HCT116 (cell line): ENCODE measurements at regions not wholly inside any gene's neighbourhood (a gene's known extent, or its start where the extent isn't known, plus 50 kb on each side); places are given as distances from the start of the nearest gene placed in this dataset.

Experiments used
- ATAC-seq: fragments of 200-7000 bp; cut with Tn5 transposase; 2 replicates; pipeline ENCODE4 v1.9.1; 2020; ENCODE audit warnings: mild to moderate bottlenecking, moderate library complexity
- BruUV-seq: library from RNA; stranded (reverse); fragments of 400-500 nt; replicated peaks from 2 replicates; lab custom pipeline; 2021; lab: Mats Ljungman, UMichigan
- CTCF ChIA-PET: fragments of 300-600 bp; sonication (Branson Sonifier 250); formaldehyde crosslinking; loops from one replicate; lab custom pipeline; 2021; ENCODE audit warnings: antibody characterized with exemption; lab: Charles Lee
- POLR2A ChIA-PET: fragments of 300-600, 350-600 bp; sonication (Branson Sonifier 250); formaldehyde crosslinking; loops from one replicate; lab custom pipeline; 2021; ENCODE audit warnings: antibody characterized with exemption; lab: Charles Lee
- RAD21 ChIA-PET, 2 experiments: fragments of 300-600 bp; sonication (Branson Sonifier 250); formaldehyde crosslinking; loops; one replicate each; lab custom pipeline; 2023; ENCODE audit warnings: low total read pairs in 2 of 2; ENCODE audit not compliant: uncharacterized antibody in 2 of 2, unreplicated experiment in 2 of 2, low non-redundant PET in 1 of 2; lab: Charles Lee
- DNase-seq: peaks from one replicate; pipeline ENCODE4 v3.0.0-alpha.2; 2010; ENCODE audit warnings: low read depth, low spot score
- H2AFZ ChIP-seq: fragments of 200-600 bp; shearing (Covaris generic), sonication (generic); 2 replicates; pipeline ENCODE4 v1.6.1; 2017; ENCODE audit warnings: low read depth, mixed run types, mixed read lengths, antibody characterized with exemption, low read length; ENCODE audit not compliant: poor library complexity, severe bottlenecking
- H3K27ac ChIP-seq: 2 replicates; pipeline ENCODE4 v1.5.1; 2012; ENCODE audit warnings: low read depth, low read length
- H3K27me3 ChIP-seq: fragments of 200-600 bp; sonication (generic); 2 replicates; pipeline ENCODE4 v1.6.1; 2016; ENCODE audit warnings: mixed run types, low read length, mixed read lengths; ENCODE audit not compliant: insufficient read depth
- H3K36me3 ChIP-seq, 2 experiments: fragments of 200-500 bp in 1 of 2; fragments of 200-600 bp in 1 of 2; sonication (Bioruptor generic) in 1 of 2; sonication (generic) in 1 of 2; 2 replicates each; pipeline versions ENCODE4 v1.5.1 to v1.6.1; 2014 to 2016; ENCODE audit warnings: low read length in 2 of 2, inconsistent platforms in 1 of 2, mixed read lengths in 1 of 2, mixed run types in 1 of 2; ENCODE audit not compliant: insufficient read depth in 2 of 2, control insufficient read depth in 1 of 2
- H3K4me1 ChIP-seq, 2 experiments: fragments of 200-600 bp in 1 of 2; sonication (generic) in 1 of 2; 2 replicates each; pipeline versions ENCODE4 v1.5.1 to v1.6.1; 2012 to 2017; ENCODE audit warnings: low read length in 2 of 2, inconsistent platforms in 1 of 2, mild to moderate bottlenecking in 1 of 2, mixed read lengths in 1 of 2, mixed run types in 1 of 2, moderate library complexity in 1 of 2; ENCODE audit not compliant: insufficient read depth in 2 of 2, control insufficient read depth in 1 of 2
- H3K4me2 ChIP-seq: fragments of 200-600 bp; sonication (generic); 2 replicates; pipeline ENCODE4 v1.6.1; 2017; ENCODE audit warnings: mixed run types, low read length, mixed read lengths
- H3K4me3 ChIP-seq, 2 experiments: fragments of 200-600 bp in 1 of 2; sonication (generic) in 1 of 2; replicated peaks in 1 of 2; 2 replicates each; pipeline ENCODE4 v1.5.1; 2011 to 2016; ENCODE audit warnings: low read length in 2 of 2, control low read depth in 1 of 2, low read depth in 1 of 2, mild to moderate bottlenecking in 1 of 2, mixed read lengths in 1 of 2, mixed run types in 1 of 2
- H3K79me2 ChIP-seq: fragments of 200-600 bp; sonication (generic); 2 replicates; pipeline ENCODE4 v1.6.1; 2017; ENCODE audit warnings: mild to moderate bottlenecking, mixed run types, low read length, moderate library complexity, mixed read lengths; ENCODE audit not compliant: insufficient read depth
- H3K9ac ChIP-seq: fragments of 200-600 bp; sonication (generic); 2 replicates; pipeline ENCODE4 v1.6.1; 2016; ENCODE audit warnings: low read length, mixed read lengths
- H3K9me2 ChIP-seq: fragments of 200-600 bp; sonication (generic), shearing (Covaris generic); 2 replicates; pipeline ENCODE4 v1.6.1; 2017; ENCODE audit warnings: mixed run types, mild to moderate bottlenecking, moderate library complexity; ENCODE audit not compliant: insufficient read depth
- H3K9me3 ChIP-seq, 2 experiments: fragments of 200-500 bp in 1 of 2; fragments of 200-600 bp in 1 of 2; sonication (Bioruptor generic) in 1 of 2; sonication (generic) in 1 of 2; 2 replicates each; pipeline ENCODE4 v1.6.1; 2014 to 2017; ENCODE audit warnings: low read length in 2 of 2, mixed read lengths in 2 of 2, inconsistent platforms in 1 of 2, low read depth in 1 of 2, mild to moderate bottlenecking in 1 of 2, mixed run types in 1 of 2, moderate library complexity in 1 of 2; ENCODE audit not compliant: control insufficient read depth in 1 of 2, insufficient read depth in 1 of 2
- H4K20me1 ChIP-seq: fragments of 200-600 bp; sonication (generic), shearing (Covaris generic); 2 replicates; pipeline ENCODE4 v1.6.1; 2017; ENCODE audit warnings: mixed run types, mild to moderate bottlenecking, moderate library complexity; ENCODE audit not compliant: insufficient read depth
- CBX3 ChIP-seq: IDR thresholded peaks from 2 replicates; pipeline ENCODE4 v1.6.1; 2012; ENCODE audit warnings: low read depth
- ELF1 ChIP-seq: IDR thresholded peaks from 2 replicates; pipeline ENCODE4 v1.6.1; 2012; ENCODE audit warnings: low read depth, borderline replicate concordance
- FOSL1 ChIP-seq: IDR thresholded peaks from 2 replicates; pipeline ENCODE4 v1.6.1; 2012; ENCODE audit warnings: low read depth
- MAX ChIP-seq: IDR thresholded peaks from 2 replicates; pipeline ENCODE4 v1.6.1; 2012
- POLR2AphosphoS5 ChIP-seq: IDR thresholded peaks from 2 replicates; pipeline ENCODE4 v1.6.1; 2011; ENCODE audit warnings: mild to moderate bottlenecking, low read depth, low read length, moderate library complexity
- RAD21 ChIP-seq: IDR thresholded peaks from 2 replicates; pipeline ENCODE4 v1.6.1; 2012; ENCODE audit warnings: low read depth, mild to moderate bottlenecking
- SP1 ChIP-seq: IDR thresholded peaks from 2 replicates; pipeline ENCODE4 v1.6.1; 2012; ENCODE audit warnings: low read depth
- SRF ChIP-seq: IDR thresholded peaks from 2 replicates; pipeline ENCODE4 v1.6.1; 2012; ENCODE audit warnings: low read depth
- YY1 ChIP-seq: IDR thresholded peaks from 2 replicates; pipeline ENCODE4 v1.6.1; 2011; ENCODE audit warnings: low read length, low read depth, moderate library complexity, mild to moderate bottlenecking; ENCODE audit not compliant: insufficient replicate concordance; ENCODE audit errors: extremely low read depth
- ZFX ChIP-seq: fragments of 450-650 bp; IDR thresholded peaks from 2 replicates; pipeline ENCODE4 v1.6.1; 2017
- ZNF274 ChIP-seq: fragments of 200-500 bp; sonication (Bioruptor generic); IDR thresholded peaks from 2 replicates; pipeline ENCODE4 v1.6.1; 2014; ENCODE audit warnings: mild to moderate bottlenecking, low read depth, low read length, inconsistent platforms
- intact Hi-C: fragments of 100-400 bp; cut with micrococcal nuclease; formaldehyde crosslinking; loops from 2 replicates; pipeline ENCODE4 v1.10.0; 2022
- TF ChIP-seq, protein P1 (sequence below): IDR thresholded peaks from 2 replicates; pipeline ENCODE4 v1.6.1; 2011; ENCODE audit warnings: mild to moderate bottlenecking, low read length, moderate library complexity; ENCODE audit not compliant: insufficient replicate concordance; ENCODE audit errors: extremely low read depth

DNA sequence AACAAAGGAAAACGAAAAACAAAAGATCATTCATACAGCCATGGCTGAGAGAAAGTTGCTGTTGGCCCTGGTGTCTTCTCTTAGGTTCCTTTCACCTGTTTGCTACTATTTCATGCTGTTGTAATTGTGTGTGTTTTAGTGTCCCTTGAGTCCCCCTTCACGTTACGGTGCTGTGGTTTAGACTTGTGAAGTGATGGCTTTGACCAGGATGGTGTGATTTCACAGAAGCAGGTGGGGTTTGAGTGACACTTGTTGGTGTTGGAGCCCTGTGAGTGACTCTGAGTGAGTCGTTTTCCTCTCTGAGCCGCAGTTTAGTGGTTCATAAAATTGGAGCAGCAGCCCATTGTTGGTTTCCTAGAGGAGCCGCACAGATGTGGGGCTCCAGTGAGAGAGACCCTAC, 635.4 kb downstream of the VRK1 start:
- H3K9ac ChIP-seq: no peak overlapping the region
- ATAC-seq (no peak), DNase-seq (no peak)
- H3K4me1 ChIP-seq: no peaks in the 10 kb centered on the region
- ChIA-PET POLR2A (no interaction called here), CTCF (no interaction called here), RAD21 (no interaction called here)
- no peak overlapping the region for H3K27ac ChIP-seq
- H3K27me3 ChIP-seq: no peaks in the 10 kb centered on the region
- no TSS peak for BruUV-seq
- no peak overlapping the region for H3K4me2 ChIP-seq
- no peaks in the 10 kb centered on the region for H4K20me1 ChIP-seq
- intact Hi-C loops: no loop called here
- H3K9me2 ChIP-seq: no peaks in the 10 kb centered on the region
- H3K9me3 ChIP-seq: no peaks in the 10 kb centered on the region
- TF ChIP-seq RAD21 (no peak), FOSL1 (no peak), ZNF274 (no peak)
- no peaks in the 10 kb centered on the region for H3K36me3 ChIP-seq
- H2AFZ ChIP-seq: no peak overlapping the region
- H3K79me2 ChIP-seq: no peaks in the 10 kb centered on the region
- no peak overlapping the region for H3K4me3 ChIP-seq

DNA sequence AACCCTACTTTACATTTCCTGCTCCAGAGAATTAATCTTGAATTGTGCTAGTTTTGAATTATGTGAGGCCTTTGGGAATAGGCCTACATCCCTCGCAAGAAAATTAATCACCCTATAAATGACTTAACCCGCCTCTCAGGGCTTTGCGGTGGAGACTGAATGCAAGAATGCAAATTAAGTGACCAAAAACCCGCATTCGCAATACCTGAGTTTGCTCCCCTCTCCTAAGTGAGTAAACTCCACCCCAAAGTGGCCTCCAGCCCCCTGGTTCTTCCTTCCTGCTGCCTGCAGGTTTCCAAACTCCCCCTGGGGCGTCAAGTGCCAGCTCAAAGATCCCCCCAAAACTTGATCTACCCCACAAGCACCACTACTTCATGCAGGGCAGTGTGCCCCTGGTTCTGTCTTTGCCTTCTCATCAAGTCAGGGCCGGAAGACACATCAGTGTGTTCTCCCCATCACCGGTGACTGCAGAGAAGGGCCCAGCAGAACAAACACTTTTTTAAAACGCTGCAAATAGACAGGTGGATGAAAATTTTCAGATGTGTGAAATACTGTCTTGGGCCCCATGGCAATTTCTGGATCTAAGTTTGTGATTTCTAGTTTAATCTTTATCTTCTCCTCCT, 644.7 kb downstream of the VRK1 start:
- no TSS peak for BruUV-seq
- intact Hi-C loops: no loop called here
- ChIA-PET CTCF (no interaction called here), POLR2A (no interaction called here), RAD21 (no interaction called here)
- H3K27me3 ChIP-seq: no peaks in the 10 kb centered on the region
- TF ChIP-seq RAD21: no peak
- no peak for TF ChIP-seq YY1
- TF ChIP-seq SP1: no peak
- TF ChIP-seq POLR2AphosphoS5: no peak
- no peak for TF ChIP-seq CBX3
- TF ChIP-seq, protein P1, sequence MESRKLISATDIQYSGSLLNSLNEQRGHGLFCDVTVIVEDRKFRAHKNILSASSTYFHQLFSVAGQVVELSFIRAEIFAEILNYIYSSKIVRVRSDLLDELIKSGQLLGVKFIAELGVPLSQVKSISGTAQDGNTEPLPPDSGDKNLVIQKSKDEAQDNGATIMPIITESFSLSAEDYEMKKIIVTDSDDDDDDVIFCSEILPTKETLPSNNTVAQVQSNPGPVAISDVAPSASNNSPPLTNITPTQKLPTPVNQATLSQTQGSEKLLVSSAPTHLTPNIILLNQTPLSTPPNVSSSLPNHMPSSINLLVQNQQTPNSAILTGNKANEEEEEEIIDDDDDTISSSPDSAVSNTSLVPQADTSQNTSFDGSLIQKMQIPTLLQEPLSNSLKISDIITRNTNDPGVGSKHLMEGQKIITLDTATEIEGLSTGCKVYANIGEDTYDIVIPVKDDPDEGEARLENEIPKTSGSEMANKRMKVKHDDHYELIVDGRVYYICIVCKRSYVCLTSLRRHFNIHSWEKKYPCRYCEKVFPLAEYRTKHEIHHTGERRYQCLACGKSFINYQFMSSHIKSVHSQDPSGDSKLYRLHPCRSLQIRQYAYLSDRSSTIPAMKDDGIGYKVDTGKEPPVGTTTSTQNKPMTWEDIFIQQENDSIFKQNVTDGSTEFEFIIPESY: no peak
- no peak for TF ChIP-seq ELF1
- TF ChIP-seq MAX: no peak
- TF ChIP-seq ZFX: no peak
- no peak for TF ChIP-seq SRF
- no peak overlapping the region for H3K9ac ChIP-seq
- H3K4me3 ChIP-seq: no peak overlapping the region
- no peak overlapping the region for H3K4me2 ChIP-seq
- H3K9me3 ChIP-seq: no peaks in the 10 kb centered on the region
- no peak overlapping the region for H3K27ac ChIP-seq
- no peaks in the 10 kb centered on the region for H3K9me2 ChIP-seq
- H4K20me1 ChIP-seq: no peaks in the 10 kb centered on the region
- no peaks in the 10 kb centered on the region for H3K79me2 ChIP-seq
- no peak overlapping the region for H2AFZ ChIP-seq
- no peaks in the 10 kb centered on the region for H3K36me3 ChIP-seq
- ATAC-seq: no peak
- DNase-seq: no peak
- H3K4me1 ChIP-seq: no peaks in the 10 kb centered on the region
